ENCODE measurements at regions not wholly inside any gene's neighbourhood (a gene's known extent, or its start where the extent isn't known, plus 50 kb on each side); places are given as distances from the start of the nearest gene placed in this dataset.
A peak's percentile ranks its signal among the peaks of the same experiment; 100 is the strongest.

DNA sequence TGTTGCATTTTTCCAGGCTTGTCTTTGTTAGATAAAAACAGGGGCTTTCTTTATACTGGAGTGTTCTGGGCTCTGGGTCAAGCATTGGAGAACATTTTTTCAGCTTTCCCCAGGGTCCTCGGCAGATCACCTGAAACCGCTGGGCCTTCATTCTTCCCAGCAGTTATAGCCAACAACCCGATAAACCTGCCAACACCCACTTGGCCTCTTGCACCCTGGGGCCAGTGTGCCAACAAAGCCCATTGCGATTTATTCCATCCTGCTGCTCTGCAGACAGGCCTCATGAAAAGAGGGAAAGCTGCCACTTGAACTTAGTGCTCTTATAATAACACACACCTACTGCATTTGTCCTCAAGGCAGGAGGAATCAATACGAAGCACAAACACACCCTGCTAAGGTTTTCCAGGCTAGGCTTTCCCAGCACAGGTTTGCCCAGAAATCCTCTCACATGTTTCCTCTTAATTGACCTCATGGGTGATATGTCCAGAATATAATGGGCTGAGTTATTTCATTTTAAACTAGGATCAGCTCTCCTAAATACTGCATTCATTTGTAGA is 669.3 kb downstream of the LIG4 start:
- DNase-seq (ENCODE audit: low read depth), result no peak

DNA sequence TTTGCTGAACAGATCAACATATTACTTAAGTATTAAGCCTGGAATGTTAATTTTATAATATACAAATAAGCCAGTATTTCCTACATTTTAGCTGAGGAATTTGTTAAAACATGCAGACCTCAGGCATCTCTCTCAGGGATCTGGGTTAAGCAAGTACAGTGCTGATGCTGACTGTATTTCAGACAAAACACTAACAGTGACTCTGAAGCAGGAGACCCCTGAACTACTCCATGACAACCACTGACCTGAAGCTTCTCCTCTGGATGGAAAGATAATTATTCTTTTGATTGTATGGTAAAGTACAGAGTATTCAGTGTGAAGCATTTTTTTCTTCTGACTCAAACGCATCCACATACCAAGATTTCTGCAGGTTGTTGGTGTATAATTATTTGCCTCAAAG is 680.8 kb downstream of the LIG4 start:
- no peak for DNase-seq (ENCODE audit: low read depth)
- TF ChIP-seq, protein P1, sequence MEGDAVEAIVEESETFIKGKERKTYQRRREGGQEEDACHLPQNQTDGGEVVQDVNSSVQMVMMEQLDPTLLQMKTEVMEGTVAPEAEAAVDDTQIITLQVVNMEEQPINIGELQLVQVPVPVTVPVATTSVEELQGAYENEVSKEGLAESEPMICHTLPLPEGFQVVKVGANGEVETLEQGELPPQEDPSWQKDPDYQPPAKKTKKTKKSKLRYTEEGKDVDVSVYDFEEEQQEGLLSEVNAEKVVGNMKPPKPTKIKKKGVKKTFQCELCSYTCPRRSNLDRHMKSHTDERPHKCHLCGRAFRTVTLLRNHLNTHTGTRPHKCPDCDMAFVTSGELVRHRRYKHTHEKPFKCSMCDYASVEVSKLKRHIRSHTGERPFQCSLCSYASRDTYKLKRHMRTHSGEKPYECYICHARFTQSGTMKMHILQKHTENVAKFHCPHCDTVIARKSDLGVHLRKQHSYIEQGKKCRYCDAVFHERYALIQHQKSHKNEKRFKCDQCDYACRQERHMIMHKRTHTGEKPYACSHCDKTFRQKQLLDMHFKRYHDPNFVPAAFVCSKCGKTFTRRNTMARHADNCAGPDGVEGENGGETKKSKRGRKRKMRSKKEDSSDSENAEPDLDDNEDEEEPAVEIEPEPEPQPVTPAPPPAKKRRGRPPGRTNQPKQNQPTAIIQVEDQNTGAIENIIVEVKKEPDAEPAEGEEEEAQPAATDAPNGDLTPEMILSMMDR (IDR thresholded peaks at IDR 0.05; ENCODE audit: control insufficient read depth, extremely low read depth, insufficient read depth), result no peak
- H3K4me3 ChIP-seq (ENCODE audit: low read depth, low read length), result no peak overlapping the region

More for the DNA sequence above, 669.3 kb downstream of the LIG4 start:
- no peak overlapping the region for H3K4me3 ChIP-seq (ENCODE audit: low read depth, low read length)
- TF ChIP-seq, protein P1 (IDR thresholded peaks at IDR 0.05; ENCODE audit: control insufficient read depth, extremely low read depth, insufficient read depth), result no peak

DNA sequence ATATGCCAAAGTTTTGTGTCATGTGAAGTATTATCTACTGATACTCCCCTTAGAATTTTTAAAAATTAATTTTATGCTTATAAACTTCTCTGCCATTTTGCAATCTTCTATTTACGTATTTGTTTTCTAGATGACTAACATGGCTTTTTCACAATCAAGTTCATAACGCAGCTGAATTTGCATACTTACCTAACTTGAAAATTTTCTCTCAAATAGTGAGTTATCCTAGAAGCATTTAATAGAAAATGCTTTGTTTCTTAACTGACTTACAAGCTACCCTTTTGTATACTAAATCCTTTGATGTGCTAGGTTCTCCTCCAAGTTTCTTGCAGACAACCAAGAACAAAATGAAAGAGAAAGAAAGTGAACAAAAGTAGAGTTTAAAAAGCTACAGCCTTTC is 683.5 kb downstream of the LIG4 start:
- TF ChIP-seq, protein P1 (IDR thresholded peaks at IDR 0.05; ENCODE audit: control insufficient read depth, extremely low read depth, insufficient read depth), result no peak
- no peak overlapping the region for H3K4me3 ChIP-seq (ENCODE audit: low read depth, low read length)
- no peak for DNase-seq (ENCODE audit: low read depth)

DNA sequence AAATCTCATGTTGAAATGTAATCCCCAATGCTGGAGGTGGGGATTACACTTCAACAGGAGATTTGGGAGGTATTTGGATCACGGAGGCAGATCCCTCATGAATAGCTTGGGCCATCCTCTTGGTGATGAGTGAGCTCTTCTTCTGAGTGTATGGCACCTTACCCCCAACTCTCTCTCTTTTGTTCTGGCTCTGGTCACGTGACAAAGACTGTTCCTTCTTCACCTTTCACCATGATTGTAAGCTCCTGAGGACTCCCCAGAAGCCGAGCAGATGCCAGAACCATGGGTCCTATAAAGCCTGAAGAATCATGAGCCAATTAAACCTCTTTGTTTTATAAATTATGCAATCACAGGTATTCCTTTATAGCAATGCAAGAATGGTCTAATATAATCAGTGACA is 684.2 kb downstream of the LIG4 start:
- TF ChIP-seq, protein P1 (IDR thresholded peaks at IDR 0.05; ENCODE audit: control insufficient read depth, extremely low read depth, insufficient read depth), result no peak
- no peak overlapping the region for H3K4me3 ChIP-seq (ENCODE audit: low read depth, low read length)
- DNase-seq (ENCODE audit: low read depth), result no peak

DNA sequence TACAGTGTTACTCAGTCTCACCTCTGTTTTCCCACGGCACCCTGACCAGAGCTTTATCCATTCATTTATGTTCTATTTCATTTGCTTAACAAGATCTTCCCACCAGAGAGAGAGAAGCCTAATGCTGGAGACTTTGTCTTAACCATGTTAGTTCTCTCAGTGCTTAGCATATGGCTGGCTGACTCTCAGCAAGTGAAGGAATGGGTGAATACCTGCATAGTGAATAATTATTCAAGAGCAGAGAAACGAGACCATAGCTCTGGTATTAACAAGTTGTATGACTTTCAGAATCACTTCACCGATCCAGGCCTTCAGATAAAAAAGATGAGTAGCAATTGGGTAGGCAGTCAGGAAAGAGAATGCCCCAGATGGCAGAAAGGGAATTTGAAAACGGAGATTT is 686.3 kb downstream of the LIG4 start:
- no peak for DNase-seq (ENCODE audit: low read depth)
- no peak overlapping the region for H3K4me3 ChIP-seq (ENCODE audit: low read depth, low read length)
- TF ChIP-seq, protein P1 (IDR thresholded peaks at IDR 0.05; ENCODE audit: control insufficient read depth, extremely low read depth, insufficient read depth), result no peak

DNA sequence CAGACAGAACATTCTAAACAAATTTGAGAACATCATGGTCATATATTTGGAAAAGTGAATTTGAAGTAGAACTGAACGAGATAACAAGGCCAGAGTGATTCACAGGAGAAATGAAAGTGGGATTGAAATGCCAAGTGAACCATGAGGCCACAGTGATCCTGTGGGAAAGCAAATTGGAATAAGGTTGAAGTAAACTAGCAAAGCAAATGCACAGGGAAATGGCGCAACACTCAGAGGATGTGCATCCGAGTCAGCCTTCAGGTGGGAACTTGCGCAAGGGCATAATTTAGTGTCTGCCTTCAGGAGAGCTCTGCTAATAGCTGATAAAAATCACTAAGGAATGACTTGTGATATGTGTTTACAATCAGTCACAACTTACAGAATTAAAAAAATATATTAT is 696.6 kb downstream of the LIG4 start:
- H3K4me3 ChIP-seq (ENCODE audit: low read depth, low read length), result no peak overlapping the region
- DNase-seq (ENCODE audit: low read depth), result no peak
- TF ChIP-seq, protein P1 (IDR thresholded peaks at IDR 0.05; ENCODE audit: control insufficient read depth, extremely low read depth, insufficient read depth), result no peak

DNA sequence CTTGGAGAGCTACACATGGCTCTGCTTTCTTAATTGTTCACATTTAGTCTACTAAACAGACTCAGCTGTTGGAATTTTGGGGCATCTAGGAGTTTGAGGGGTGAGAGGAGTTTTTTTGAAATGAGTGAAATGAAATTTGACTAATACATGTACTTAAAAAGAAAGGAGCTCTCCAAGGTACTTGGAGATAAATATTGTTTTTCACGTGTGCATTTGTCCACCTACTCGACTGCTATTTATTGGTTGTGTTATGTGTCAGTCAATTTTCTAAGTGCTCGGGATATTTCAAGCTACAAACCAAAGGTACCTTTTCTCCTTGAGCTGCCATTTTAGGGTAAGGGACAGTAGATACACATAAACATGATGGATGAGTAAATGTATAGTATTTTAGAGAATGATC is 697.0 kb downstream of the LIG4 start:
- TF ChIP-seq, protein P1 (IDR thresholded peaks at IDR 0.05; ENCODE audit: control insufficient read depth, extremely low read depth, insufficient read depth), result no peak
- no peak overlapping the region for H3K4me3 ChIP-seq (ENCODE audit: low read depth, low read length)
- DNase-seq (ENCODE audit: low read depth), result peak; percentile 13

Data from LNCaP clone FGC (cell line).